Choroid plexus epithelial cell (primary cell): ENCODE measurements at regions not wholly inside any gene's neighbourhood (a gene's known extent, or its start where the extent isn't known, plus 50 kb on each side); places are given as distances from the start of the nearest gene placed in this dataset.

Source experiments
- DNase-seq: peaks from one replicate; pipeline ENCODE4 v3.0.0-alpha.2; 2010; ENCODE audit warnings: low read depth
- H3K4me3 ChIP-seq: 2 replicates; pipeline ENCODE4 v1.5.1; 2011; ENCODE audit warnings: low read depth, mild to moderate bottlenecking, control low read depth, low read length, moderate library complexity
- TF ChIP-seq, protein P1 (sequence below): conservative IDR thresholded peaks from 2 replicates; pipeline ENCODE4 v1.5.1; 2011; ENCODE audit warnings: low read depth, mild to moderate bottlenecking, control low read depth, inconsistent platforms, low read length, moderate library complexity

DNA sequence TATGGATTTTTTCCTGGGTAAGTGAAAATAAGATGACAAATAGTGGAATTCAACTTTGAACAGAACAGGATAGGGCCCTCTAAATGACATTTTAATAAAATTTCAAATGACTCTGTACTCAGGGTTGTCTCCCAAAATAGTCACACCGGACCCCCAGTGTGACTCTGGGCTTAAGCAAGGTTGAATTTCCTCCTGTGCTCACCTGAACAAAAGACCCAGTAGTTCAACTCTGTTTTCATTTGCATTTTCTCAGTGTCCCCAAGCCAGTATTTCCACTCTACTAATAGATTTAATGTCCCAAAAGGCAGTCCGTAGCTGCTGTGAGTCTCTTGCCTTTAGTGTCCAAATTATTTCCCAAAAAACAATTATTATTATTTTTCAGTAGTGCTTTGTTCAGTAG is 296.6 kb downstream of the PLOD2 start:
- DNase-seq = no peak
- no peak overlapping the region for H3K4me3 ChIP-seq
- TF ChIP-seq, protein P1, sequence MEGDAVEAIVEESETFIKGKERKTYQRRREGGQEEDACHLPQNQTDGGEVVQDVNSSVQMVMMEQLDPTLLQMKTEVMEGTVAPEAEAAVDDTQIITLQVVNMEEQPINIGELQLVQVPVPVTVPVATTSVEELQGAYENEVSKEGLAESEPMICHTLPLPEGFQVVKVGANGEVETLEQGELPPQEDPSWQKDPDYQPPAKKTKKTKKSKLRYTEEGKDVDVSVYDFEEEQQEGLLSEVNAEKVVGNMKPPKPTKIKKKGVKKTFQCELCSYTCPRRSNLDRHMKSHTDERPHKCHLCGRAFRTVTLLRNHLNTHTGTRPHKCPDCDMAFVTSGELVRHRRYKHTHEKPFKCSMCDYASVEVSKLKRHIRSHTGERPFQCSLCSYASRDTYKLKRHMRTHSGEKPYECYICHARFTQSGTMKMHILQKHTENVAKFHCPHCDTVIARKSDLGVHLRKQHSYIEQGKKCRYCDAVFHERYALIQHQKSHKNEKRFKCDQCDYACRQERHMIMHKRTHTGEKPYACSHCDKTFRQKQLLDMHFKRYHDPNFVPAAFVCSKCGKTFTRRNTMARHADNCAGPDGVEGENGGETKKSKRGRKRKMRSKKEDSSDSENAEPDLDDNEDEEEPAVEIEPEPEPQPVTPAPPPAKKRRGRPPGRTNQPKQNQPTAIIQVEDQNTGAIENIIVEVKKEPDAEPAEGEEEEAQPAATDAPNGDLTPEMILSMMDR = no peak

DNA sequence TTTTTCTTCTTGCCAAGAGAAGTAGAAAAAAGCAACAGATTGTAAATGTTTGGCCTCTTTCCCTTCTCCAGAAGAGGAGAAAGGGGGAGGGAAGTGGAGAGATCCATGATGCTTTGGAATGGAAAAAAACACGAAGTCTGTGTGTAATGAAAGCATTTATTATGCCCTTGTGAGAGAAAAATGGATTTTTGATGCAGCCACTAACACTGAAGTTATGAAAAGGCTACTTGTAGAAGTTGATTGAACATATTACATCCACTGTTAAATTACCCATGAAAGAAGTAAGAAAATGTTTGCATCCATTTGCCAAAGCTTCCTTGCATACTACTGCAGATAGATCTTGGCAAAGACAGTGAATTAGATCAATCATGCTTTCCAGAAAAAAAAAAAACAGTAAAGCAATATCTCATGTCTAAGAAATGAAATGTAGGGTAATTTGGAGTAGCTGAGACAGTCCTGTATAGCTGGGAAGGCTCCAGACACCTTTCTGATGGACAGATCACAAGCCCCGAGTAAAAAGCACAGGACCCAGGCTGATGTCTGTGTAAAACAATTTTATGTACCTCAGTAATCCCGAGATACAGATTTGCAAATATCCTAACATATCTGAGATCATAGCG is 295.5 kb downstream of the PLOD2 start:
- DNase-seq = no peak
- TF ChIP-seq, protein P1 = no peak
- no peak overlapping the region for H3K4me3 ChIP-seq

DNA sequence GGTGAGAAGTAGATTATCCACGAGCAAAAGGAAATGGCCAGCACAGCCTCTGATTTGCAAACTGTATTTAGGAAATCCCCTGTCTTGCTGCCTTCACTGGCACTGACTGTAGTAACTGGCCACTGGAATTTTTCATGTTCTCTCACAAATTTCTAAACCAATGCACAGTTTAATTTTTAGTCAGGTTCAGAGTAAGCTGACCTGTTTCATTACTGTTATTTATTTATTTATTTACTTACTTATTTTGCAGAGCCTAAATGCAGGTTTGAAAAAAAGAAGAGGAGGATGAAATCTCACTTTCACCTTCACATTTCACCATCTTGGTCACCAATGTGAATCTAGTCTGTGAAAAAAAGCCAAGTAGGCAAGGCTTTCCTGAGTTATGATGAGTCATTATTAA is 291.0 kb downstream of the PLOD2 start:
- peak; percentile 4 for DNase-seq
- TF ChIP-seq, protein P1 = no peak

GRCh38 chr3:145882436-145882835 is 278.5 kb downstream of the PLOD2 start:
- no peak overlapping the region for H3K4me3 ChIP-seq
- peak; percentile 11 for DNase-seq
- TF ChIP-seq, protein P1 = no peak

More for the DNA sequence above, 291.0 kb downstream of the PLOD2 start:
- no peak overlapping the region for H3K4me3 ChIP-seq

DNA sequence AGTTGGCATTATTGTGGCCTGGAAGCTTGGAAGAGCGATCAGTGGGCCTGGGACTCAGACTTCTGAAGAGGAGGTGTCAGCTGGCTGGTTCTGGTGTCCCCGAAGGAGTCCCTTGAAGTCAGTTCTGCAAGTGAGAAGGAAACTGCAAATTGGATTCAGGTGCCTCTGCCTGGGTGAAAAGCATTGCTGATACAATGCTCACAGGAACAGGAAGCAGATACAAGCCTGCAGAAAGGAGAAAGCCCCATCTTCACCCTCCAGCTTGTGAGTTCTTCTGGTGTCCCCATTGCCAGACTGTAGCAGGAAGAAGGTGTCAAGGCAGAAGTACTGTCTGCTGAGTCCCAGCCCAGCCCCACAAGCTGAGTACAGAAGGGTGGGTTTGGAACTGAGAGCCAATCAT is 271.3 kb downstream of the PLOD2 start:
- no peak overlapping the region for H3K4me3 ChIP-seq
- TF ChIP-seq, protein P1 = no peak
- DNase-seq = no peak

DNA sequence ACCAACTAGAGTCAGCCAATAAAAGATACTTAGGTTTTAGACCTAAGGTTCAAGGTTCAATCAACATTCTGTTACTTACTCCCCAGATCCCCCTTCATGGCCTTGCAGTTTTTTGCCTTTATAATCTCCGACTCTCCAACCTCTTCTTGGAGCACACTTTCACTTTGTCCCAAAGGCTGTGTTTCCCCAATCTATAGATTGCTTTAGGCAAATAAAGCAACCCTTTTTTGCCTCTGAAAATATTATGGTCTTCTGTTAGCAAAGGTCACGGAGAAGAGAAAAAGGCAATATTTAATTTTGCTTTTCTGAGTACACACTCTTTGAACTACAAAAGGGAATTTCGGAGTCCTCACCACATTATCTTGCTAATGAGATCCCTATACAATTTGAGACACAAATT is 268.1 kb downstream of the PLOD2 start:
- TF ChIP-seq, protein P1 = no peak
- H3K4me3 ChIP-seq = no peak overlapping the region
- DNase-seq = no peak

- no peak for DNase-seq
- no peak overlapping the region for H3K4me3 ChIP-seq
- TF ChIP-seq, protein P1 = no peak
Observed at GRCh38 chr3:145893331-145893730, 267.7 kb downstream of the PLOD2 start.
